HG02981 (cell line): ENCODE measurements at regions not wholly inside any gene's neighbourhood (a gene's known extent, or its start where the extent isn't known, plus 50 kb on each side); places are given as distances from the start of the nearest gene placed in this dataset.

Experiments used
- ATAC-seq: cut with Tn5 transposase; IDR thresholded peaks from one replicate; pipeline ENCODE4 v1.9.1; 2021; ENCODE audit warnings: mild to moderate bottlenecking, moderate library complexity; ENCODE audit not compliant: unreplicated experiment

- ATAC-seq = no peak
Observed at GRCh38 chr3:22208844-22209243, 457.8 kb upstream of the ZNF385D start.

DNA sequence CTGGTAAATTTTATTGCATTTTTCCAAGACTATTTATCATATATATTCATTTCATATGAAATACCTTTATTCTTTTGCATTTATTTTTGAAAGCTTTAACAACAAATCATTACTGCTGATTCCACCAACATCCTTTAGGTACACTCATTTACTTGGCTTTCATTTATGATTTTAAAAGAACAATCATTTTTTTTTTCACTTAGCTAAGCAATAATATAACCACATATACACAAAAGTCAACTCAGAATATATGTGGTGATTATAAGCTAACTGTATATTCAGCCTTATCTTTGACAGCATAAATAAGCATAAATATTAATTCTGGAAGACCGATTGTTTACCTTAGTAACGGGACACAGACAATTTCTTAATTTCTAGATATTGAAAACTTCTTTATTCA lies 458.6 kb upstream of the ZNF385D start:
- ATAC-seq = no peak

GRCh38 chr3:22210693-22211092 lies 459.7 kb upstream of the ZNF385D start:
- no peak for ATAC-seq

GRCh38 chr3:22216601-22217000 lies 465.6 kb upstream of the ZNF385D start:
- no peak for ATAC-seq

- ATAC-seq = no peak
Observed at GRCh38 chr3:22225161-22225560, 474.2 kb upstream of the ZNF385D start.

GRCh38 chr3:22228705-22229104 lies 477.7 kb upstream of the ZNF385D start:
- ATAC-seq = no peak

- ATAC-seq = no peak
Observed at GRCh38 chr3:22231061-22231460, 480.1 kb upstream of the ZNF385D start.

DNA sequence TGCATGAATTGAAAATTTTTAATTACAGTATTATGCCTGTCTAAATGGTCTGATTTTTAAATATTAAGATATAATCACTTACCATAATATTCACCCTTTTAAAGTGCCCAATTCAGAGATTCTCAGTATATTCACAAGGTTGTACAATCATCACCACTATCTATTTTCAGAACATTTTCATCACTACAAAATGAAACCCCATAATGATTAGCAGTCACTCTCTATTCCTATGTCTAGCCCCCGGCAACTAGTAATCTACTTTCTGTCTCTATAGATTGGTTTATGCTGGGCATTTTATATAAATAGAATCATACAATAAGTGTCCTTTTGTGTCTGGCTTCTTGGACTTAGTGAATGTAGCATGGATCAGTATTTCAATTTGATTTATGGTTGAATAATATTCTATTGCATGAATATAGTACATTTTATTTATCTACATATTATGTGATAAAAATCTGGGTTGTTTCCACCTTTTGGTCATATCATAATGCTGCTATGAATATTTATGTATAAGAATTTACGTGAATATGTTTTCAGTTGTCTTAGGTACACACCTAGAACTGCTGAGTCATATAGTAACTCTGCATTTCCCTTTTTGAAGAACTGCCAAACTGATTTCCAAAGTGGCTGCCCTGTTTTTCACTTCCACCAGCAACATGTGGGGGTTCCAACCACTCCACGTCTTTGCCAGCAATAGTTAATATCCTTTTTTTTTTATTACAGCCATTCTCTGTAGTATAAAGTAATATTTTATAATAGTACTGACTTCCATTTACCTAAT lies 485.7 kb upstream of the ZNF385D start:
- peak; percentile 59 for ATAC-seq

- ATAC-seq = no peak
Observed at GRCh38 chr3:22239011-22239410, 488.0 kb upstream of the ZNF385D start.

- ATAC-seq = no peak
Observed at GRCh38 chr3:22241110-22241509, 490.1 kb upstream of the ZNF385D start.

GRCh38 chr3:22244761-22245521 lies 493.9 kb upstream of the ZNF385D start:
- no peak for ATAC-seq

DNA sequence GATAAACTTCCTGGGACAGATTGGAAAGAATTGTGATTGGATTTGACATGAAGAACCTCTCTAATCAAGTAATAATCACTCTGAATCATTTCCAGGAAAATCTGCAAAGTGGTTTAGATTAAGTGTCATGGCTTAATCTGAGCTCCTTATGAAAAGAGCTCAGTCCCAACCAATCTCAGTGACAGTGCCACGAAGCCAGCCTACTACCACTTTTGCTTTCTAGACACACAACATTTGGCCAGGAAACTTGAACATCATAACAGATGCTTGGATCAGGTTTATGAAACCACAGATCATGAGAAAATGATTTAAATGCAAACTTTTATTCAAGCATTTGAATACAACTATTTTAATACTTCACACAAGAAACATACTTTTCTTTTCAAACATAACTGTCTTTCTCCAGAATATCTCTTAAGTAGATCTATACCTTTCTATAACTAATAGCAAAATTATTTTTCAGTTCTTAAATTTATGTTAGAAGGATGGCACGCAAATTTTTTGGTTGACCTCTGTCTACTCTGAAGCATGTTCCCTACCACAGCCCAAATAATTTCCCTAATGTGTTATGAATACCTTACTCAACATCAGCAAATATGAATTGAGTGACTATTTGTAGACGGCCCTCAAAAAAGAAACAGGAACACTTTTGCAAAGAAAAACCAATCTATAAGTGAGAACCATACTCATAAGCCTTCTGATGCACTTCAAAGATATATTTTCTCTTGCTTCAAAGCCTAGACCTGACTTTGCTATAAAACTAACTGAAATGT lies 495.0 kb upstream of the ZNF385D start:
- no peak for ATAC-seq

DNA sequence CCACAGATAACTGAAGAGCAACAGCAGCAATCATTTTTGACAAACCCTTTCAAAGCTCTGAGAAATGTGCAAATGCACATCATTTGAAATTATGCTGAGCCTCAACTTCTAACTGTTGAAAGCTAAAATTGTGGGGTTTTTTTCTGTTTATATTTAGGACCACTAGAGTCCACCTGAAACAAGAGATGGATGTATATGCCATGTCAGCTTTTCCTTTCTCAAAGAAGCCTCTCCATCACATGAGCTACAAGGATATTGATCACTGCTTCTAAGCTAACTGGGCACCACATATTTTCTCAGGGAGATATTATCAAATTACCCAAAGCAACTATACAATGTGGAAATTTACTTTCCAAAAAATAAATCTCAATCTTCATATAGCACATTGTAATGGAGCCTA lies 498.6 kb upstream of the ZNF385D start:
- no peak for ATAC-seq

GRCh38 chr3:22257252-22257651 lies 506.2 kb upstream of the ZNF385D start:
- no peak for ATAC-seq

GRCh38 chr3:22262386-22262785 lies 511.4 kb upstream of the ZNF385D start:
- ATAC-seq = no peak

DNA sequence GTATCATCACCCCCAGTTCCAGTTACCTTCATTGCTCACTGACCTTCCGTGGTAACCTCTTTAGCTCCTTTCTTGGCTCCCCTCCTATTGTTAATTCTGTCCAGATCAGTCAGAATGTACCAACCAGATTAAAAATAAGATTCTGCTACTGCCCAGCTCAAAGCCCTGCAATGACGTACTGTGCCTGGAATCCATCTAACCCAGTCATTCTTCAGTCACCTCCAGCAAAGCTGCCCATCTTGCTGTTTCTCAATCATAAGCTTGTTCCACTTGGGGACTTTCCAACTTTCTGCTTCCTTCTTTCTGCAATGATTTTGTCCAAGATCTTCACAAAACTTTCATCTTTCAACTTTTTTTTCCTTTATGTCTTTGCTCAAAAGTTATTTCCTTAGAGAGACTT lies 512.0 kb upstream of the ZNF385D start:
- ATAC-seq = no peak

DNA sequence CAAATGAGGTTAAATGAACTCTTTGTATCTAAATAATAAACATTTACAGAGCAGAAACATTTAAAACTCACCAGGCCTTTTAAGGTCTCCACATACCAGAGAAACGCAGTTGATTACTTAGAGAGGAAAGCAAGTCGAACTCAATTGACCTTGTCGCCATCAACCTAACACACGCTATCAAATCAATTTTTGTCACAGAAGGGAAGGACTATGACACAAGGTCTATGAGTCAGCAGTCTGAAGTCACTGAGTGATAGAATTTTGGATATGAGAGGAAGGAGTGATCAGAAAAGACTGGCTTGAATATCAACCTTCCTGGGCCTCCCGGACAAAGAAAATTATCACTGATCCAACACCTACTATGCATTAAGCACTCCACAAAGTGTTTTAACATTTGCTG lies 514.4 kb upstream of the ZNF385D start:
- no peak for ATAC-seq

DNA sequence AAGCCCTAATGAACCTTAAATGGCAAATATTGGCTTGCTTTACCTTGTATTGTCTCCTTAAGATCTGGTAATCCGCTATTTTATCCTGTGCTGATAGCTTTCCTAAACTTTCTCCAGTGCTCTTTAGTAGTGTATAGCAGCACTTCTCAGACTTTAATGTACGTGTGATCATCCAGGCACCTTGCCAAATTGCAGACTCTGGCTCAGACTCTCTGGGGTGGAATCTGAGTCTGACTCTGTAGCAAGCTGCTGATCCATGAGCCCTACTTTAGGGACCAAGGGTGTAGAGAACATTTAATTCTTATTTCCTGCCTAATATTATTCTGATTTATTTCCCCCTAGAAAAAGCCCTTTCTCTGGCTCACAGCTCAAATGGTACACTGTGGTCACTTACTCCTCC lies 518.8 kb upstream of the ZNF385D start:
- no peak for ATAC-seq

DNA sequence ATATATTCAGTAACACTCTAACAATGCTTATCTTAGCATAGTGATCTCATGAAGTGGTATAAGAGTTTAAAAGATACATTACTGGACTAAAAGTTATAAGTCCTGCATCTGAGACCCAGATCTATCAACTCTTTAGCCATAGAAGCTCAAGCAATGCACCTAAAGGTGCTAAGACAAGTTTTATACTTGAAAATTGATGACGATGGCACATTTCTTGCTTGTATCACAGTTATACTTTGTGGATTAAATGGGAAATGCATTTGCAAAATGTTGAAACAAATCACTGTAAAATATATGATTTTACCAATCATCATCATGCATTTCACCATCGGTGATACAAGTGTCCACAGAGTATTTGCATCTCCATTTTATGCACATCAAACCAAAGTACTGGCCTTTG lies 525.3 kb upstream of the ZNF385D start:
- no peak for ATAC-seq

- no peak for ATAC-seq
Observed at GRCh38 chr3:22284559-22284958, 533.5 kb upstream of the ZNF385D start.

DNA sequence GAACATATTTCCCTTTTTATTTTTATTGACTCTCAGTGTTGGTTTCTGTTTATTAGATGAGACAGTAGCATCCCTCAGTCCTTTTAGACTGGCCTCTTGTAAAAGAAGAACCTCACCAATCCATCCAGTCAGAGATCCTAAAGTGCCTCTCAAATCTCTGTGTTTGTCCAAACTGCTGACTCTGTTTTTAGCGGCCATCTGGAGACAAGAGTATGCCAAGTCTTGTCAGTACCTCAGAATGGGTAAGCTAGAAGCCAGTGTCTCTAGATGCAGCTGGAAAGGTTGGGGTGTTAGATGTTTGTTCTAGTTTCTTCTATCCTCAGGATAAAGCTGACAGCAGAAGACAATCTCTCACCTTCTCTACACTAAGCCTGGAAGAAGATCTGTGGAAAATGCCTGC lies 537.7 kb upstream of the ZNF385D start:
- ATAC-seq = no peak

GRCh38 chr3:22292681-22293080 lies 541.7 kb upstream of the ZNF385D start:
- no peak for ATAC-seq
